ENCODE measurements at regions not wholly inside any gene's neighbourhood (a gene's known extent, or its start where the extent isn't known, plus 50 kb on each side); places are given as distances from the start of the nearest gene placed in this dataset.

GRCh38 chr1:13896932-13897331 lies 196.9 kb downstream of the PRDM2 start:
- TF ChIP-seq CTCF (IDR thresholded peaks at IDR 0.05) (no peak), POLR2AphosphoS5 (IDR thresholded peaks at IDR 0.05) (no peak), EP300 (IDR thresholded peaks at IDR 0.05; ENCODE audit: low read depth) (no peak), POLR2A (IDR thresholded peaks at IDR 0.05) (no peak)
